ENCODE measurements at regions not wholly inside any gene's neighbourhood (a gene's known extent, or its start where the extent isn't known, plus 50 kb on each side); places are given as distances from the start of the nearest gene placed in this dataset.
"Not testable (repeated sequence)": the region's sequence is repeated elsewhere in the genome, so short reads cannot be mapped to it uniquely, and the experiment has no call there.

GRCh38 chr6:27770724-27771123 is 141.5 kb downstream of the OR2B2 start:
- DNase-seq, result no peak

GRCh38 chr6:27768556-27768955 is 143.6 kb downstream of the OR2B2 start:
- DNase-seq, result no peak

DNA sequence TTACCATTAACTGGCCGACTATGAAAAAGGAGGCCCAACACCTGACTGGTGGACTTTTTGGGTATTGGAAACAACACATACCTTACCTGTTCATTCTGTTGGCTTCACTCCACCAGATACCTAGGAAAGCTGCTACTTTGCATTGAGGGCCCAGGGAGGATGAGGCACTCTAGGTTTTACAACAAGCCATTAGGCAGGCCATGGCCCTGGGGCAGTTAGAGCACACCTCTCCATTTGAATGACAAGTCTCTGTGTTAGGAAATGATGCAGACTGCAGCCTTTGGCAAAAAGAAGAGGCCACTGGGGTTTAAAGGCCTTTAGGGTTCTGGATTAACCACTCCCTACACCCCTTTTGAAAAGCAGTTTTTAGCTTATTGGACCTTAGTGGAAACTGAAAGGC is 144.3 kb downstream of the OR2B2 start:
- DNase-seq, result no peak

GRCh38 chr6:27766405-27766804 is 145.8 kb downstream of the OR2B2 start:
- DNase-seq, result no peak

GRCh38 chr6:27765028-27765590 is 147.1 kb downstream of the OR2B2 start:
- no peak for DNase-seq

DNA sequence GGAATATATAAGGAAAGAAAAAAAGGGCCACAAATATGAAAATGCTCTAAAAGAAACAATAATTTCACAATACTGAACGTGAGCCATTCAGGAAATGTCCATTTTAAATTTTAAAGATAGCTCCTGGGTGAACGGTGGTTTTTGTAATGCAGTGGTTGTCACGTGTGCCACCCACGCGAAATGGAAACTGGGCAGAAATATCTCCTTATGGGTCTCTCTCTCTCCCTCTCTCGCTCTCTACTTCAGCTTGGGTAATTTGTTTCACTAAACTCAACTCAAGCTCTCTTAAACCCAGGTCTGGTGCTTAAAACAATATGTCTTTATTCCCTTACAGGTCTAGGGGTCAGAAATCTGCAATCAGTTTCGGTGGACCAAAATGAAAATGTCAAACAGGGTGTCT is 150.8 kb downstream of the OR2B2 start:
- no peak for DNase-seq

DNA sequence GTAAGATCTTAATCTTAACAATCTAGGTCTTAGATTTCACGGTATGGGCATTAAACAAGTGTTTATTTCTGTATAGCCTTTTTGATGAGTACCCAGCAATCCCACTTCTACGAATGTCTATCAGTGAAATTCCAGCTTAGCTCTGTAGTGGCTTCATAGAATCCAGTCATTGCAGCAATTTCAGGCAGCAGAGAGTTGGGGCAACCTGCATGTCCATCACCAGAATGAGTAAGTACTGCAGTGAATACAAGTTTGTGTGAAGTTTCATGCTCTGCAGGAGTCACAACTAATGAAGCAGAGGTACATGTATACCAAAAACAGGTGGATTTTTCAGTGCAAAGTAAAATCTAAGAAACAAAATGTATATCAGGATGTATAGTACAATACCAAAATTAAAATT is 151.7 kb downstream of the OR2B2 start:
- no peak for DNase-seq

DNA sequence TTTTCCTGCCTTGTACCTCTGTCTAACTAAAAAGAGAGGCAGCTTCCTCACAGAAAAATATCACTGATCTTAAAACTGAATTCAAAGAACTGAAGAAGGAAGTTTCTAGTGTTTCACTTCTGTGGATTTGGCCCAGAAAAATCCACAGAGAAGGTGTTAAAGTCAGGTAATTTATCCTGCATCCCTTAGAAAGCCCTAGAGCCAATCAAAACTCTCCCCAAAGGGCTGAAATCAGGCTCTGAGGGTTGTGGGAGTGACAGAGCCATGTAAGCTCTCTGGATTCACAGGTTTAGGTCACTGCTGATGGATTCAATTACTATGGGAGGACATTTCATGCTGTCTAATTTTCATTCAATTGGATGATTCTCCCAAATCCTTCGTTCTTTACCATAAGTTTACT is 152.3 kb downstream of the OR2B2 start:
- DNase-seq, result no peak

GRCh38 chr6:27758491-27758890 is 153.7 kb downstream of the OR2B2 start:
- DNase-seq, result no peak

DNA sequence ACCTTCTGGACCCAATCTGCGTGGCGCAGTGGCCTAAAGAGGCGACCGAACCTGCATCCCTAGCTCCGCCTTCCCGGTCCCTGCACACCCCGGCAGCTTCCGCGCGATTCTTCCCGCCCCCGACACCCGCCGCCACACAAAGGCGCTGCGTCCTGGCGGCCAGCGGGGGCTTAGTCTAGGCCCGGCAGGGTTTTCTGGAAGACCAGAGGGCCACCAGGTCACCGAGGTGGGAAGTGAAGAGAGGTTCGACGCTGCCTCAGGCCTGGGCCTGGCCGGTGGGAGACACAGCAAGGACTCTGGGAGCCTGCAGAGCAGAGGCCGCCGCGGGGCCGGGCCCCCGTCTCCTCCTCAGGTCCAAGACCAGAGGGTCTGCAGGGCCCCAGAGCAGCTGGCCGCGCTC is 154.9 kb downstream of the OR2B2 start:
- peak; percentile 39 for DNase-seq

GRCh38 chr6:27755768-27756167 is 156.4 kb downstream of the OR2B2 start:
- no peak for DNase-seq

DNA sequence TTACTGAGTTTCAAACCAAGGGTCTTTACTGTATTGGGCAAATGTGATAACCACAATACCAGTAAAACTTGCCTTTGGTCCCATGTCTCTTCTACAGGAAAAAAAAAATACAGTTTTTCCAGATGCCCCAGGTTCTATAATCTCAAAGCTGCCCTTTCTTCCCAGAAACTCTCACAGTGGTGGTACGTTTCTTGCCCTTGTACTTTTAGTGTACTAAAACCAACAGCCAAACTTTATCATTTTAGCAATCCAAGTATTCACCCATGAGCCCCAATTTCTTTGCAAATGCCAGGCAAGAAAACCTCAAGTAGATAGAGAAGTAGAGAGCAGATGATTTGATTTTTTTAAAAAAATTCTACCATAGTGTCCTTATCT is 157.8 kb downstream of the OR2B2 start:
- DNase-seq, result no peak

DNA sequence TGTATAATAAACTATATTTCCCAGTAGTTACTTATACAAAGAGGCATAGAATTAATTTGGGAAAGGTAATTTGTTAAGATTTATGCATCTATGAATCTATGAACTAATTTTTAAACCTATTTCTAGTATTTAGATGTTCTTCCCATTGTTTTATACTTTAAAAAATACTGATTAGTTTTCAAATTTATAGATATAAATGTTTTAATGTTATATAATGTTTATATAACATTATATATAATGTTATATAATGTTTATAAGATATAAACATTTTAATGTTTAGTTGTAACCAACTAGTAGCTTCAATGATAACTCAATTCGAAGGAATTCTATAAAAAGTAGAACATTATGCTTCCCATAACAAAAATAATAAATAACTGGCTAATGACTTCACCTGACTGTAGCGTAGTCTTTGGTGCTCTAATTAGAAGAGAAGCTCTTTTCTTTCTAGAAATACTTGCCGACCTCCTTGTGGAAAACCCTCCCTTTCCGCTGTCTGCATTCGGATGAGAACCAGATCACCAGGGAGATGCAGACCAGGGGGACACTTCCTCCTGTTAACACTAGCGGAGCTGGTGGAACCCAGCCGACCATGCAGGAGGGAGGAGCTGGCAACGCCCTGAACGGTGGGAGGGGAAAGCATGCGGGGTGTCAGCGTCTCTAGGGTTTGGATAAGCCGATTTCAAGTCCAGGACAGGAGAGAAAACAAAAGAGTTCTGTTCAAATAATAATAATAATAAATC is 158.4 kb downstream of the OR2B2 start:
- peak; percentile 90 for DNase-seq

GRCh38 chr6:27752038-27752885 is 159.9 kb downstream of the OR2B2 start:
- DNase-seq, result peak; percentile 81

DNA sequence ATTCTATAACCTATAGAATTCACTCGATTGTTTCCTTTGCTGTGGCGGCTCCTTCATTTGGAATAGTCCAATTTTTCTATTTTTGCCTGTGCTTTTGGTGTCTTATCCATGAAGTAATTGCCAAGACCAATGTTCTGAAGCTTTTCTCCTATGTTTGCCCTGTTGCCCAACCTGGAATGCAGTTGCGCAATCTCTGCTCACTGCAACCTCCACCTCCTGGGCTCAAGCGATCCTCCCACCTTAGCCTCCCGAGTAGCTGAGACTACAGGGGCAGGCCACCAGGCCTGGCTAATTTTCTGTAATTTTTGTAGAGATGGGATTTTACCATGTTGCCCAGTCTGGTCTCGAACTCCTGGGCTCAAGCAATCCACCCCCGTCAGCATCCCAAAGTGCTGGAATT is 163.5 kb downstream of the OR2B2 start:
- no peak for DNase-seq

DNA sequence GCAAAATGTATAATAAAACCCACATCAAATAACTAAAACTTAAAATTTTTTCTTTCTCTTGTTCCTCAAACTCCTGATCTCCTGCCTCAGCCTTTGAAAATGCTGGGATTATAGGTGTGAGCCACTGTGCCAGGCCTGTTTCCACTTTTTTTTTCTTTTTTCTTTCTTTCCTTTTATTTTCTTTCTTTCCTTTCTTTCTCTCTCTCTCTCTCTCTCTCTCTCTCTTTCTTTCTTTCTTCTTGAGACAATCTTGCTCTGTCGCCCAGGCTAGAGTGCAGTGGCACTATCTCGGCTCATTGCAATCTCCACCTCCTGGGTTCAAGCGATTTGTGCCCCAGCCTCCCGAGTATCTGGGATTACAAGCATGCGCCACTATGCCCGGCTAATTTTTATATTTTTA is 164.6 kb downstream of the OR2B2 start:
- no peak for DNase-seq

- not testable (repeated sequence) for DNase-seq
Observed at GRCh38 chr6:27746860-27747259, 165.3 kb downstream of the OR2B2 start.

- no peak for DNase-seq
Observed at GRCh38 chr6:27743787-27744186, 168.4 kb downstream of the OR2B2 start.

- no peak for DNase-seq
Observed at GRCh38 chr6:27742833-27743573, 169.2 kb downstream of the OR2B2 start.

- not testable (repeated sequence) for DNase-seq
Observed at GRCh38 chr6:27739902-27740301, 172.3 kb downstream of the OR2B2 start.

GRCh38 chr6:27736686-27737085 is 175.5 kb downstream of the OR2B2 start:
- DNase-seq, result no peak

GRCh38 chr6:27728442-27728841 is 183.8 kb downstream of the OR2B2 start:
- DNase-seq, result no peak

- no peak for DNase-seq
Observed at GRCh38 chr6:27726619-27727023, 185.6 kb downstream of the OR2B2 start.
